ENCODE measurements at regions not wholly inside any gene's neighbourhood (a gene's known extent, or its start where the extent isn't known, plus 50 kb on each side); places are given as distances from the start of the nearest gene placed in this dataset.

DNA sequence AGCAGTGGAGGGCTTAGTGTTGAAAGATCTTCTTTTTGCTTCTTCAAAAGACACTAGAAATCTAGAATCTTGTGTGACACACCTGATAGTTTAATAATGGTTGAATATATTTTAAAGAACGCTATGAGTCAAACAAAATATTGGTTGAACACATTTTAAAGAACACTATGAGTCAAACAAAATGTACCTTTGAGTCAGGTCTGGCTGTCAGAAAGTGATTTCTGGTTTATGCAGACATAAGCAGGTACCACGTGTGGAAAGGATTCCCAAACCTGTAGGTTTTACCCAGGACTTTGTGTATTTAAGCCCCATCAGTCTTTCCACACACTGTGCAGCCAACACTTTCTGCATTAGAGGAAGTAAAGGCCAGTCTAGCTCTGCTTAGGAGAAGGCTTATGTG, 366.7 kb upstream of the TENM4 start:
- no peak overlapping the region for H3K27ac ChIP-seq
- TF ChIP-seq, protein P1, sequence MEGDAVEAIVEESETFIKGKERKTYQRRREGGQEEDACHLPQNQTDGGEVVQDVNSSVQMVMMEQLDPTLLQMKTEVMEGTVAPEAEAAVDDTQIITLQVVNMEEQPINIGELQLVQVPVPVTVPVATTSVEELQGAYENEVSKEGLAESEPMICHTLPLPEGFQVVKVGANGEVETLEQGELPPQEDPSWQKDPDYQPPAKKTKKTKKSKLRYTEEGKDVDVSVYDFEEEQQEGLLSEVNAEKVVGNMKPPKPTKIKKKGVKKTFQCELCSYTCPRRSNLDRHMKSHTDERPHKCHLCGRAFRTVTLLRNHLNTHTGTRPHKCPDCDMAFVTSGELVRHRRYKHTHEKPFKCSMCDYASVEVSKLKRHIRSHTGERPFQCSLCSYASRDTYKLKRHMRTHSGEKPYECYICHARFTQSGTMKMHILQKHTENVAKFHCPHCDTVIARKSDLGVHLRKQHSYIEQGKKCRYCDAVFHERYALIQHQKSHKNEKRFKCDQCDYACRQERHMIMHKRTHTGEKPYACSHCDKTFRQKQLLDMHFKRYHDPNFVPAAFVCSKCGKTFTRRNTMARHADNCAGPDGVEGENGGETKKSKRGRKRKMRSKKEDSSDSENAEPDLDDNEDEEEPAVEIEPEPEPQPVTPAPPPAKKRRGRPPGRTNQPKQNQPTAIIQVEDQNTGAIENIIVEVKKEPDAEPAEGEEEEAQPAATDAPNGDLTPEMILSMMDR (IDR thresholded peaks at IDR 0.05) = no peak
- no peak for DNase-seq (ENCODE audit: low spot score)
- H3K4me3 ChIP-seq = no peak overlapping the region

DNA sequence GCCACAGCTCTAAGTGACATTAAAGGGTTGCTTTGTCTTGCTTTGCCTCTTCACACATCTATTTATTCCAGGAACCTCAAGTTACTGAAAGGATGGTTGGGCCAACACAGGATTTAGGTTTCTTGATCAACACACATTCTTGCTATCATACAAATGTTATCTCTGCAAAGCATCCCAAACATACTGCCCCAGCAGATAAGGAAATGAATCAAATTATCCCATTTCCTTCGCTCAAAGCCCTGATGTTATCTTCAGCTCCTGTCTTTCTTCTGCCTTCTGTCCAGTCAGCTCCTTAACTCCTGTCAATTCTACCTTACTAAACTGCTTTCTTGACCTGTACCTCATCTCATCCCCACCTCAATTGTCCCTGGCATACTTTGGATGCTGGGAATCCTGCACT, 355.9 kb upstream of the TENM4 start:
- Histone ChIP-seq H3K27ac (no peak overlapping the region), H3K4me3 (no peak overlapping the region)
- TF ChIP-seq, protein P1 (IDR thresholded peaks at IDR 0.05) = no peak
- no peak for DNase-seq (ENCODE audit: low spot score)

- no peak overlapping the region for H3K4me3 ChIP-seq
- H3K27ac ChIP-seq = no peak overlapping the region
- DNase-seq (ENCODE audit: low spot score) = no peak
- TF ChIP-seq, protein P1 (IDR thresholded peaks at IDR 0.05) = no peak
Measured at GRCh38 chr11:79794484-79795393, 353.9 kb upstream of the TENM4 start.

- H3K4me3 ChIP-seq = no peak overlapping the region
- no peak overlapping the region for H3K27ac ChIP-seq
- TF ChIP-seq, protein P1 (IDR thresholded peaks at IDR 0.05) = no peak
- DNase-seq (ENCODE audit: low spot score) = no peak
Measured at GRCh38 chr11:79794057-79794456, 353.2 kb upstream of the TENM4 start.

DNA sequence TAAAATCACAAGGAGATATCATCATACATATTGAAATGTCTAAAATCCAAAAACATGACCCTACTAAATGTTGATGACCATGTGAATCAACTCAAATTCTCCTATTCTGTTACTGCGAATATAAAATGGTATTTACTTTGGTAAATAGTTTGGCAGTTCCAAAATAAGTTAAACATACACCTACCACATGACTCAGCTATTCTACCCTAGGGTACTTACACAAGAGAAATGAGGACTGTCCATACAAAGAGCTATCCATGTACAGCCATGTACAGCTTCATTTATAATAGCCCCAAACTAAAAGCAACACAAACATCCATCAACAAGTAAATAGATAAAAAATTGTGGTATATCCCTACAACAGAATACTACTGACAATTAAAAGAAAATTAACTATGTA, 346.1 kb upstream of the TENM4 start:
- TF ChIP-seq, protein P1 (IDR thresholded peaks at IDR 0.05) = no peak
- no peak overlapping the region for H3K27ac ChIP-seq
- H3K4me3 ChIP-seq = no peak overlapping the region
- DNase-seq (ENCODE audit: low spot score) = no peak

GRCh38 chr11:79783833-79784232, 343.0 kb upstream of the TENM4 start:
- H3K27ac ChIP-seq = no peak overlapping the region
- TF ChIP-seq, protein P1 (IDR thresholded peaks at IDR 0.05) = no peak
- no peak overlapping the region for H3K4me3 ChIP-seq
- no peak for DNase-seq (ENCODE audit: low spot score)

GRCh38 chr11:79768343-79768742, 327.5 kb upstream of the TENM4 start:
- DNase-seq (ENCODE audit: low spot score) = no peak
- H3K4me3 ChIP-seq = no peak overlapping the region
- TF ChIP-seq, protein P1 (IDR thresholded peaks at IDR 0.05) = no peak
- H3K27ac ChIP-seq = no peak overlapping the region

Data from coronary artery (tissue), 2 donors.